ENCODE measurements at regions not wholly inside any gene's neighbourhood (a gene's known extent, or its start where the extent isn't known, plus 50 kb on each side); places are given as distances from the start of the nearest gene placed in this dataset.

DNA sequence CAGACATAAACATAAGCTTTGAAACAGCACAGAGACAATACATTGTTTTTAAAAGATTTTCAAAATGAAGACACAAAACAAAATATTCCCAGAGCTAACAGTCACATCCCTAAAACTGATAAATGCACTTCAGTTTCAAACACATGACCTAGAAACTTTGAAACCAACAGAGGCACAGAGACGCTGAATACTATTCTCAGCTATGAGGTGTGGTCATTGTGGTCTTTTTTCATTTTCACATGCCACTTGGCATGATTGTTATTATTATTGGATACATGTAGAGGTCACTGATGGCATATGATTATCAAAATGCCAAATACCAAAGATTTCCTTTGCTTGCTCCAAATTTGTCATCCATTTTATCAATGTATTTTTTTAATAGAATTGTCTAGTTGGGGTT lies 306.9 kb downstream of the QKI start:
- Histone ChIP-seq H3K27me3 (replicated peaks; ENCODE audit: control insufficient read depth, insufficient read depth, low read length) (no peaks in the 10 kb centered on the region), H3K4me3 (ENCODE audit: low read depth, low read length) (no peak overlapping the region), H3K9me3 (no peaks in the 10 kb centered on the region), H3K4me1 (no peaks in the 10 kb centered on the region), H3K36me3 (ENCODE audit: control insufficient read depth, insufficient read depth, low read length) (no peaks in the 10 kb centered on the region)
- TF ChIP-seq, protein P1, sequence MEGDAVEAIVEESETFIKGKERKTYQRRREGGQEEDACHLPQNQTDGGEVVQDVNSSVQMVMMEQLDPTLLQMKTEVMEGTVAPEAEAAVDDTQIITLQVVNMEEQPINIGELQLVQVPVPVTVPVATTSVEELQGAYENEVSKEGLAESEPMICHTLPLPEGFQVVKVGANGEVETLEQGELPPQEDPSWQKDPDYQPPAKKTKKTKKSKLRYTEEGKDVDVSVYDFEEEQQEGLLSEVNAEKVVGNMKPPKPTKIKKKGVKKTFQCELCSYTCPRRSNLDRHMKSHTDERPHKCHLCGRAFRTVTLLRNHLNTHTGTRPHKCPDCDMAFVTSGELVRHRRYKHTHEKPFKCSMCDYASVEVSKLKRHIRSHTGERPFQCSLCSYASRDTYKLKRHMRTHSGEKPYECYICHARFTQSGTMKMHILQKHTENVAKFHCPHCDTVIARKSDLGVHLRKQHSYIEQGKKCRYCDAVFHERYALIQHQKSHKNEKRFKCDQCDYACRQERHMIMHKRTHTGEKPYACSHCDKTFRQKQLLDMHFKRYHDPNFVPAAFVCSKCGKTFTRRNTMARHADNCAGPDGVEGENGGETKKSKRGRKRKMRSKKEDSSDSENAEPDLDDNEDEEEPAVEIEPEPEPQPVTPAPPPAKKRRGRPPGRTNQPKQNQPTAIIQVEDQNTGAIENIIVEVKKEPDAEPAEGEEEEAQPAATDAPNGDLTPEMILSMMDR (IDR thresholded peaks at IDR 0.05; ENCODE audit: insufficient read depth in 1 of 2, low read depth in 1 of 2, low read length in 1 of 2, severe bottlenecking in 1 of 2, unreplicated experiment in 1 of 2): no peak
- H3K4me3 Mint-ChIP-seq (ENCODE audit: unreplicated experiment): no peak overlapping the region
- intact Hi-C loops (cut with micrococcal nuclease; ENCODE audit: unreplicated experiment): no loop called here
- DNase-seq: no peak
- BruUV-seq (replicated peaks): no TSS peak
- ChIA-PET POLR2A (no interaction called here), CTCF (no interaction called here)
- H3K27me3 Mint-ChIP-seq (ENCODE audit: insufficient read depth, unreplicated experiment): no peaks in the 10 kb centered on the region
- no peaks in the 10 kb centered on the region for H3K9me3 Mint-ChIP-seq (ENCODE audit: unreplicated experiment)
- no peaks in the 10 kb centered on the region for H3K36me3 Mint-ChIP-seq (ENCODE audit: insufficient read depth, unreplicated experiment)
- H3K4me1 Mint-ChIP-seq (ENCODE audit: low read depth, unreplicated experiment): peaks cover 10% of the 10 kb centered on the region
- no peak overlapping the region for H3K27ac Mint-ChIP-seq (ENCODE audit: unreplicated experiment)

DNA sequence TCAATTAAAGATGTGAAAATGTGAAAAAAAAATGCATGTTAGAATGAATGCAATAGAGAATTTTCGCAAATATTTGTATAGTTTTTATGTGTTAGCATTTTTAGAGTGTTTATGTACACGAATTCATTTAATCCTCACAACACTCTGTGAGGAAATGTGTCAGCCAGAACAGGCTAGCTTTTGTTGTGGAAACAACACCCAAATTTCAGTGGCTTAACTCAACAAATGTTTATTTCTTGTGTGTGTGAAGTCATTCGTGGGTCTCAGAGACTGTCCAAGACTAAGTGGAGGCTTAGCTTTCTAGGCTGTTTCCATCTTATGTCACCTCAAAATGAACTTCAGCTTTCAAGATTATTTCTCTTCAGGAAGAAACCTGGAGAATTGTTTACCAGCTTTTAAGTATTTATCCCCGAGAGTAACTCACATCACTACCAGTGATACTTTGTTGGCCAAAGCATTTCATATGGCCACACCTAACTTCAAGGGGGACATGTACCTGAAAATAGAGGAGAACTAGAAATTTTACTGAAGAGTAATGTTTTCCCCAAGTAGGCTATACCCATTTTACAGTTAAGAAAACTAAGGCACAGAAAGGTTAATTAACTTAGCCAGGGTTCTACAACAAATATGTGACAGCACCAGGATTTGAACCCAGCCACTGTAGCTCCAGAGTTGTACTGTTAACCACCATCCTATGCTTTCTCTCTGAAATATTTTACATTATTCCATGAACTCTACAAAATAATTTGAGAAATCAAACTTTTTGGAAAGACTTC lies 306.1 kb downstream of the QKI start:
- Histone ChIP-seq H3K36me3 (ENCODE audit: control insufficient read depth, insufficient read depth, low read length) (no peaks in the 10 kb centered on the region), H3K27me3 (replicated peaks; ENCODE audit: control insufficient read depth, insufficient read depth, low read length) (no peaks in the 10 kb centered on the region), H3K4me3 (ENCODE audit: low read depth, low read length) (no peak overlapping the region), H3K9me3 (no peaks in the 10 kb centered on the region), H3K4me1 (no peaks in the 10 kb centered on the region)
- no peaks in the 10 kb centered on the region for H3K9me3 Mint-ChIP-seq (ENCODE audit: unreplicated experiment)
- DNase-seq: no peak
- H3K36me3 Mint-ChIP-seq (ENCODE audit: insufficient read depth, unreplicated experiment): no peaks in the 10 kb centered on the region
- CTCF ChIA-PET: no interaction called here
- intact Hi-C loops (cut with micrococcal nuclease; ENCODE audit: unreplicated experiment): no loop called here
- no peak overlapping the region for H3K4me3 Mint-ChIP-seq (ENCODE audit: unreplicated experiment)
- no TSS peak for BruUV-seq (replicated peaks)
- peaks cover 10% of the 10 kb centered on the region for H3K4me1 Mint-ChIP-seq (ENCODE audit: low read depth, unreplicated experiment)
- POLR2A ChIA-PET: no interaction called here
- H3K27me3 Mint-ChIP-seq (ENCODE audit: insufficient read depth, unreplicated experiment): no peaks in the 10 kb centered on the region
- no peak overlapping the region for H3K27ac Mint-ChIP-seq (ENCODE audit: unreplicated experiment)
- TF ChIP-seq, protein P1 (IDR thresholded peaks at IDR 0.05; ENCODE audit: insufficient read depth in 1 of 2, low read depth in 1 of 2, low read length in 1 of 2, severe bottlenecking in 1 of 2, unreplicated experiment in 1 of 2): no peak

DNA sequence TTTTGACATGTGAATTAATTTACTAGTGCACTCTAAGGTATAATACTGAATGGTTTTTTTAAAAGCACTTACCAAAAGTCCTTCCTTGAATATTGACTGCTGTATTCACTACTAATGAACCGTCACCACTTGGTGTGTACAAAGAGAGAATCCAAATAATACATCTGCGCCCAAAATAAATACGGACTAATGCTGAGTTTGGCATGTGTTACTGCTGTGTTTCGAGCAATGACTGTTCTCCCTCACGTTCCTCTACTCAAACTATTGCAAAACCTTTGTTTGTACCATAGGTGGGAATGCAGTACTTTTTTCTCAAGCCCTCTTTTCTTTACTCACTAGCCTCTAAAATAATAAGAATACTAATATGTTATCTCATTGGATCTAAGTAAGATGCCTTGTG lies 305.5 kb downstream of the QKI start:
- BruUV-seq (replicated peaks): no TSS peak
- Mint-ChIP-seq H3K4me3 (ENCODE audit: unreplicated experiment) (no peak overlapping the region), H3K9me3 (ENCODE audit: unreplicated experiment) (no peaks in the 10 kb centered on the region), H3K27ac (ENCODE audit: unreplicated experiment) (no peak overlapping the region), H3K4me1 (ENCODE audit: low read depth, unreplicated experiment) (peaks cover 10% of the 10 kb centered on the region), H3K27me3 (ENCODE audit: insufficient read depth, unreplicated experiment) (no peaks in the 10 kb centered on the region), H3K36me3 (ENCODE audit: insufficient read depth, unreplicated experiment) (no peaks in the 10 kb centered on the region)
- Histone ChIP-seq H3K4me1 (no peaks in the 10 kb centered on the region), H3K9me3 (no peaks in the 10 kb centered on the region), H3K36me3 (ENCODE audit: control insufficient read depth, insufficient read depth, low read length) (no peaks in the 10 kb centered on the region), H3K27me3 (replicated peaks; ENCODE audit: control insufficient read depth, insufficient read depth, low read length) (no peaks in the 10 kb centered on the region), H3K4me3 (ENCODE audit: low read depth, low read length) (no peak overlapping the region)
- intact Hi-C loops (cut with micrococcal nuclease; ENCODE audit: unreplicated experiment): no loop called here
- ChIA-PET CTCF (no interaction called here), POLR2A (no interaction called here)
- TF ChIP-seq, protein P1 (IDR thresholded peaks at IDR 0.05; ENCODE audit: insufficient read depth in 1 of 2, low read depth in 1 of 2, low read length in 1 of 2, severe bottlenecking in 1 of 2, unreplicated experiment in 1 of 2): no peak
- DNase-seq: no peak

Data from Caco-2 (cell line).